ENCODE measurements at regions not wholly inside any gene's neighbourhood (a gene's known extent, or its start where the extent isn't known, plus 50 kb on each side); places are given as distances from the start of the nearest gene placed in this dataset.
"Not testable (repeated sequence)": the region's sequence is repeated elsewhere in the genome, so short reads cannot be mapped to it uniquely, and the experiment has no call there.

DNA sequence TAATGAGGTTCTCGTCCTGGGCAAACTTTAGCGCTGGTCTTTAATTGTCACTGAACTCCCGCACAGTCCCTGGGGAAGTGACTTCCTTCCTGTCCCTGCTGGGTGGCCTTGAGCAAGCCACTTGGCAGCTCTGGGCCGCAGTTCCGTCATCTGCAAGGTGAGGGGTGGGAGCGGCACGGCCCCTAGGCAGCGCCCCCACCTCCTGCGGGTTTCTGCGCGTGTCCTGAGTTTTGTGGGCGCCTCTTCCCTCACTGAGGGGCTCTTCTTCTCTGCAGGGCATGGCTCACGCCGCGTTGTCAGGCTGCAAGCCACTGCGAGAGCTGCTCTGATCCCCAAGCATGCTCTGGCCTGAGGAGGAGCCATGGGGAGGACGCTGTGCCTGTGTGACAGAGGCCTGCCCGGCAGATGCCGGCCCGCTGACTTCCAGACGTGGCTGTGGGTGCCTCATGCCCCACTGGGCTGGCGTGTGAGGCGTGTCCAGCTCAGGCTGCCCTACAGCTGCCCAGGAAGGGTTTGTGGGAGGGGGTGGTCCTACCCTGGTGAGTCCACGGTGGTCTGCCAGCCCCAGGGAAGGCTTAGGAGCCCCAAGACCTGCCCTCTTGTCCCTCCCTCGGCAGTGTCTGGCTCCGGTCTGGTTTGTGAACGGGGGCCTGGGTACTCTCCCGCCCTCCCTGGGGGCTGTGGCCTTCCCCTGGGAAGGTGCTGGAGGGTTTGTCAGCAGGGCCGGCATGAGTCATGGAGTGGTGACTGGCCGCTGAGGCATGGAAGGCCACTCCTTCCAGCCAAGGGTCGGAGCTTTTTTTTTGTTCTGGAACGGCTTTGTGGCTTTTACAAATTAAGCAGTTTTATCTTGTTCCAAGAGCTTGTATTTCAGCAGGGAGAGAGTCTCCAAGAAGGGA, 182.0 kb downstream of the SEC14L1 start:
- DNase-seq, result peak in 9 of 14 donors; percentile 22 to 85 (median 44)

DNA sequence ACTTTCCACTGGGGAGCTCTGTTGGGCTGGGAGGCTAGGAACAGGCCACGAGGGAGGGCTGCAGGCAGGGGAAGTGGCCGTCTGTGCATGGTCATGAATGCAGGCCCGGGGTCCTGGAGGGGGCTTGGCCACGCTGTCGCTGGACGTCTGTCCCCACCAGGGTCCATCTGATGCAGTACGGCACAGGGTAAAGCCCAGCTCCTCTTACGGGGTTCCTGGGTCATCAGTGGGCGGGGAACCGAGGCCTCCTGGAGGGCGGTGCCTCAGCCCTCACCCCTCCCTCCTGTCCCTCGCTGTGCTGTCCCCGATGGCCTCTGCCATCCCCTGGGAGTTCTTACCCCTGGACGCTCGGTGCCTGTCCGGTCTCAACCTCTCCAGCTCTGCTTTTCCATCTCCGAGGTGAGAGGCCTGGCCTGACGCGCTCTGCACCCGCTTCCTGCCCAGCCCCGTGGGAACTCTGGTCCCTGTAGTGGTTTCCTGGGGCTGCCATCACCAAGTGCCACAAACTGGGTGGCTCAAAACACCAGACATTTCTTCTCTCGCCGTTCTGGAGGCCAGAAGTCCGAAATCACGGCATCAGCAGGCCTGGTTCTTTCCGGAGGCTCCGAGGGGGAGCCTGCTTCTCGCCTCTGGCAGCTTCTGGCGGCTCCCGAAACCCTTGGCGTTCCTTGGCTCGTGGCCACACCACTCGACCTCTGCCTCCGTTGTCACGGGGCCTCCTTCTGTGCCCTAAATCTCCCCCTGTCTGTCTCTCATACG, 182.8 kb downstream of the SEC14L1 start:
- peak in 1 of 14 donors; percentile 43 for DNase-seq

DNA sequence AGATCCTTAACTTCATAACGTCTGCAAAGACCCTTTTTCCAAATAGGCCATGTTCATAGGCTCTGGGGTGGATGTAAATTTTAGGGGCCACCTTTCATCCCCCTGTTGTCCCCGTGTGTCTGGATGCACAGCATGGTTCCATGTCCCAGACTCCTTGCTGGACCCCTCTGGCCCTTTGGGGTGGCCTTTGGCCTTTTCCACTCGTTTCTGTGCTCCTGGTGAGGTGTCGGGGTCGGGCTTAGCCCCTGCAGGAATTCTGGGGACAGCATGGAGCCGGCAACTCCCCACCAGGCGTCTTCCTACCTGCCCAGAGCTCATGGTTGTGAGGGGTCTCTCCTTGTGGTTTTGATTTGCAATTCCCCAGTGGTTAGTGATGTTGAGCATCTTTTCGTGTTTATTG, 183.5 kb downstream of the SEC14L1 start:
- DNase-seq, result no peak

DNA sequence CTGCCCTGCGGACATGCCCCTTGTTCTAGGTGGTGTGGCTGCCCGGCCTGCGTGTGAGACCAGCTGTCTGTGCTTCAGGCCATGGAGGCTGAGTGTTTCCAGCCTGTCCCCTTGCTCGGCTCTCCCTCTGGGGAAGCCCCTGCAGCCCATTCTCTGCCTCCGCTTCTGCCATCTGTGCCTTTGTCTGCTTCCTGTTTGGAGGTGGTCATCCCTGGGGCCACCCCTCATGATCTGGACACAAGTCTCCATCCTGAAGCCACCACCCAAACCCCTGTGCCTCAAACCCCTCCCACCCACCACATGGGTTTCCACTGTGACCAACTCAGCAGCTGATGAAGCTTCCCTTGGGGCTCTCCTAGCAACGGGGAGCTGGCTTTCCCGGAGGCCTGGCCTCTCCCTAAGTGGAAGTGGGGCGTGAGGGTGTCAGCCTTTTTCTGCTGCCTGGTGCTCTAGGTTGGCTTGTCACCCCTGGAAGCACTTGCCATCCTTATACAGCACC, 184.9 kb downstream of the SEC14L1 start:
- DNase-seq, result peak in 1 of 14 donors; percentile 50

DNA sequence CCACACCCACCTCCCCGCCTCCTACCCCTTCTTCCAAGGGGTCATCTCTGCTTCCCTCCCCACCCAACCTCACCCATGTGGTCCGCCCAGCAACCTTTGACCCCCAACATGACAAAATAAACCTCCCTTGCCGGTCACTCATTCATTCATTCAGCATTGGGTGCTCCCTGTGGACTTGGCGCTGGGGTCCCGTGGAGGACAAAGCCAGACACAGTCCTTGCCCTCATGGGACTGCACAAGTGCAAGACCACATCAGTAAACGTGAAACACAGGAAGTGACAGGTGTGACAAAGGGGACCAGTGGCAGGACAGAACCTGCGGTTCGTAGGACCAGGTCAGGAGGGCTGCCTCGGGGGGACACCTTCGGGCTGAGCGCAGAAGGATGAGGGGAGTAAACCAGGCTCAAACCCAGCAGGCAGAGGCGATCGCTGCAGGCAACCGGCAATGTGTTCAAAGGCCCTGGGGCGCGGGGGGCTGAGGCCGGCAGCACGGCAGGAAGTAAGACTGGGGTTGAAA, 185.4 kb downstream of the SEC14L1 start:
- DNase-seq, result no peak

DNA sequence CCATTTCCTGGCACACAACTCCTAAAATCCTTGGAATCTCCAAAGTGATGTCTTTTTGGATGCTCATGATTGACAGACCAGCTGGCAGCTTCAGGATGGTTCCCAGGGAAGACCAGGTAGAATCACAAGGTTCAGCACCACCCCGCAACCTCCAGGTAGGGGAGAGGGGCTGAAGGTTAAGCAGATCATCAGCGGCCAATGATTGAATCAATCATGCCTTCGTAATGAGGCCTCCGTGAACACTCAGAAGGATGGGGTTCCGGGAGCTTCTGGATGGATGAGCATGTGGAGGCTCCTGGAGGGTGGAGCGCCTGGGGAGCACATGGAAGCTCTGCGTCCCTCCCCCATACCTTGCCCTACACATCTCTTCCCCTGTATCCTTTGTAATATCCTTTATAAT, 185.9 kb downstream of the SEC14L1 start:
- DNase-seq, result no peak

DNA sequence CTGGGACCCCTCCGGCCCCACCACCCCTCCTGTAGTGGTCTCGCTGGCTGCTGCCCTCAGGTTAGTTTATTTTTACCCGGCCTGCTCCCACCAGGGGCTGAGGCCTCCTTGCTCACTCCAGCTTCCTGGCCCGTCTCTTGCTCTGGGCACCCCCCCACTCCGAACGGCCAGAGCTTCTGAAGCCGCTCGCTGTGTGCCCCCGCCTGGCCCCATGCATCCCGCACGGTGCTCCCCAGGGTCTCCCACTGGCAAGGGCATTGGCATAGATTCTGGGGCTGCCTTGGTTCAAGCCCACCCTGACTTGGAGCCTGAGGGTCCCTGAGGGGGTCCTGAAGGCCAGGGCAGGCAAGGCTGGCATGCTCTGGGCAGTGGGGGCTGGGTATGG, 186.4 kb downstream of the SEC14L1 start:
- DNase-seq, result no peak

DNA sequence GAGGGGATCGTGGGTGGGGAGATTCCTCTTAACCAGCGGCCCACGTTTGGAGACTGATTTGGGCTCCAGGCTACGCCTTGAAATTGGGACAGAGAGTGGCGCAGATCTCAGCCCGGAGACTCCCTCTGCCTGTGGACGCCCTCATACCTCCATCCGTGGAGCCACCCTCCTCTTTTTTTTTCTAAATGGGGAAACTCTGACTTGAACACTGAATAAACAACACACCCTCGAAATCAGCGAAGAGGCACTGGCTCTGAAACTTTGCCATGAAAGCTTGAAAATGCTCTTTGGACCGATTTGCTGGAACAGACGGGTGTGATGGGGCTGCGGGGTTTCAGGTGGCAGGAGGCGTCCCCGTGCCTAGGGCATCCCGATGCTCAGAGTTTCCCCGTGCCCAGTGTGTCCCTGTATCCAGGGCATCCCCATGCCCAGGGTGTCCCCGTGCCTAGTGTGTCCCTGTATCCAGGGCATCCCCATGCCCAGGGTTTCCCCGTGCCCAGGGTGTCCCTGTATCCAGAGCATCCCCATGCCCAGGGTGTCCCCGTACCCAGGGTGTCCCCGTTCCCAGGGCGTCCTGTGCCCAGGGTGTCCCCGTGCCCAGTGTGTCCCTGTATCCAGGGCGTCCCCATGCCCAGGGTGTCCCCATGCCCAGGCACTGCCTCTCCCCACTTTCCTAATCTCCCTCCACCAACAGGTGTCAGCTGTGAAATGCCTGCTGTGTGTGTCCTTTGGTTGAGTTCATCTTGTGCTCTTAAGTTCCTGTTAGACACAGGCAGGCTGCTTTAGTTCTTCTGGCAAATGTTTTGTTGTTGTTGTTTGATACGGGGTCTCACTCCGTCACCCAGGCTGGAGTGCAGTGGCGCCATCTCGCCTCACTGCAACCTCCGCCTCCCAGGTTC, 187.0 kb downstream of the SEC14L1 start:
- no peak for DNase-seq

DNA sequence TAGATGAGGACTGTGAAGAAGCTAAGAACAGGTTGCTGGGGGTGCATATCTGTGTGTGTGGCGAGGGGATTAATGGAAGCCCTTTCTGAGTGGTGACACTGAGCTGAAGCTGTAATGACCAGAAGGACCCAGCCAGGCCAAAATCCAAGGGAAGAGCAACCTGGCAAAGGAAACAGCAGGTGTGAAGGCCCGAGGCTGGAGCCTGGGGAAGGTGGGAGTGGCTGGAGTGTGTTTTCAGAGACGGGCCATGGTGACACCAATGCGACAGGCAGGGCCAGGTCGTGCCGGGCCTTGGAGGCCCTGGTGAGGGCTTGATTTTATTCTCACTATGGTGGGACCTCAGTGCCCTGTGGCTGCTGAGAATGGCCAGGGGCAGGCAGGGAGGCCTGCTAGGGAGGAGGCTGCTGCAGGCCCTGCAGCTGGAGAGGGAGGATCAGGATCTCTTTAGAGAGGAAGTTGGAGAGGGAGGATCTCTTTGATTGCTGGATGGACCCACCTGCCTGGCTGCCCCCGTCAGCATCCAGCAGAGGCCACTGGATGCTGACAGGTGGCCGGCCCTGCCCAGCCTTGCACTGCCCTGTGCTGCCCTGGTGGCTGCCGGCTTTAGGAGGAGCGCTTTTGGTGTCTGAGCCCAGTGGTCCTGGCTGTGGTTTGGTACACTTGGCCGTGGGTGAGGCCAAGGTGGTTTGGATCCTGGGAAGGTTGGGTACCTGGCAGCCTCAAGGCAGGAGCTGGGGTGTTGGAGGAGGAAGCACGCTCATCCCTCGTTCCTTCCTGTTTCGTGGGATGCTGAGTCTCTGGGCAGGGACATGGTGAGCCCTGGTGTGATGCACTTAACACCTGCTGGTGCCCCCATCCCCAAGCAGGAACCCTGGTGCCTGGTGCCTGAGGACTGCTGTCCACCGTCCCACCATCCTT, 188.3 kb downstream of the SEC14L1 start:
- no peak for DNase-seq

DNA sequence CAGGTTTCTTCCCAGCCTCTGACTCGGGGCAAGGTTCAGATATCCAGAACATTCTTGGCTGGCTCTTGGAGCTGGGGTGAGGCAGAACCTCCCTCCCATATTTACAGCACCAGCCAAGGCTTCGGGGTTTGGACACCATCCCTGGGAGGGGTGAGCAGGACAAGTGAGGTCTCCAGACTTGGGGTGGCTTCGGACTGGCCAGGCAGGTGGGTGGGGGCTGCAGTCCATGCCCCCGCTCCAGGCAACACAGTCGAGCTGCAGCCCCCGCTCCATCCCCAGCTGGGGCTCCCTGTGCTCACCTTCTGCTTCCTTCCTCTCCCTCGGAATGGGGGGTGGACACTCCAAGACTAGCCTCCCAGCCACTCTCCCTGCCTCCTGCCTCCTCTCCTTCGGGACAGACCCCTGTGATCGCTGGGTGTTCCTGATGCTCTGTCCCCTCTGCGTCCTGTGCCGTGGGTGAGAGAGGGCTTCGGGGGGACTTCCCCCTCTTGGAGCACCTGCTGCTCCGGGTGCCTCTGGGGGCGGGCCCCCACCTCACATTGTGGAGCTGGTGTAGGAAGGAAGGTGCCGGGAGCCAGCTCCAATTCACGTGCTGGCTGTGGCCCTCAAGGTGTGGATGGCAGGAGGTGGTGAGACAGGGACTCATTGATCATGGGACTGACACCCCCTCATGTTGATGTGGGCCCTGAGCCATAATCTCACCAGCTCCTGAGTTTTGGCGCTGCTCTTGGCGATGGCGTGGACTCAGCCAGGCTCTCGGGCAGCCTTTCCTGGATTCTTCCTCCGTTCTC, 189.2 kb downstream of the SEC14L1 start:
- no peak for DNase-seq

DNA sequence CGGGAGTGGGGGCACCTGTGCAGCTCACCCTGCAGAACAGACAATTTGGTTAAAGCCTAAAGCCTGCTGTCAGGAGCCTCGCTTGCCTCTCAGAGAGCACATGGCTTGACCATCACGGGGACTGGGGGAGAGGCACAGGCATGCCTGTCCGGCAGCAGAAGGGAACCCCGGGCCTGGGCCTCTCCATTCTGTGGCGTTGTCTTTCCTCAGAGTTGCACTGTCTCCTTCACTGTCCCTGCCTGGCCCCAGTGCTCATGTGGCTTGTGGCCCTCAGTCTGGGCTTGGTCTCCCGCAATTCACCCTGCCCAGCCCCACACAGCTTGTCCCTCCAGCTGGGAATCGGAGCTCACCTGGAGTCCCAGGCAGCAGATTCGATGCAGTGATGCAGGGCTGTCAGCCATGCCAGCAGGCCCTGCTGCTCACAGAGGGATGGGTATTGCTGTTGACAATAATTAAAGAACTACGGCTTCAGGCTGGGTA, 189.9 kb downstream of the SEC14L1 start:
- DNase-seq, result no peak

DNA sequence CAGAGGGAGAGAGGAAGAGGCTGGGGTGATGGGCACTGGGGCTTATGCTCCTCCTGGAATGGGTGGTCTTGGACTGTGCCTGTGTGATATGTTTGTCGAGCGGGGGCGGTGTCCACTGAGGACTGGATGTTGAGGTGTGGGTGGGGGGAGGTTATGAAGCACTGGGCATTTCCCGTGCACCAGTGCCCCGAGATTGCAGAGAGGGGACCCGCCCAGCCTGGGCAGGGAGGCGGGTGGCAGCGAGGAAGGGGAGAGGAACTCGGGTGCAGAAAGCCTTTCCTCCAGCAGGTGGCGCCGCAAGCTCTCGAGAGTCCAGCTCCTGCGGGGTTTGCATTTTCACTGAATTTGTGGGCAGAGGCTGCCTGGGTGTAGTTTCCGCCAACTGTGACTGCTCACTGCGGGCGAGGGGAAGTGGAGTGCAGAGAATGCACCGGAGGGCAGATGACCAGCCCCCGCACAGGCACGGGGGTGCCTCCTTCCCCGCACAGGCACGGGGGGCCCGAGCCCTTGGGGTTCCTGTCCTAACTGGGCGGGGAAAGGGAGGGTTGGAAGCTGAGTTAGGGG, 190.6 kb downstream of the SEC14L1 start:
- peak; percentile 46 to 85 (median 76) for DNase-seq

DNA sequence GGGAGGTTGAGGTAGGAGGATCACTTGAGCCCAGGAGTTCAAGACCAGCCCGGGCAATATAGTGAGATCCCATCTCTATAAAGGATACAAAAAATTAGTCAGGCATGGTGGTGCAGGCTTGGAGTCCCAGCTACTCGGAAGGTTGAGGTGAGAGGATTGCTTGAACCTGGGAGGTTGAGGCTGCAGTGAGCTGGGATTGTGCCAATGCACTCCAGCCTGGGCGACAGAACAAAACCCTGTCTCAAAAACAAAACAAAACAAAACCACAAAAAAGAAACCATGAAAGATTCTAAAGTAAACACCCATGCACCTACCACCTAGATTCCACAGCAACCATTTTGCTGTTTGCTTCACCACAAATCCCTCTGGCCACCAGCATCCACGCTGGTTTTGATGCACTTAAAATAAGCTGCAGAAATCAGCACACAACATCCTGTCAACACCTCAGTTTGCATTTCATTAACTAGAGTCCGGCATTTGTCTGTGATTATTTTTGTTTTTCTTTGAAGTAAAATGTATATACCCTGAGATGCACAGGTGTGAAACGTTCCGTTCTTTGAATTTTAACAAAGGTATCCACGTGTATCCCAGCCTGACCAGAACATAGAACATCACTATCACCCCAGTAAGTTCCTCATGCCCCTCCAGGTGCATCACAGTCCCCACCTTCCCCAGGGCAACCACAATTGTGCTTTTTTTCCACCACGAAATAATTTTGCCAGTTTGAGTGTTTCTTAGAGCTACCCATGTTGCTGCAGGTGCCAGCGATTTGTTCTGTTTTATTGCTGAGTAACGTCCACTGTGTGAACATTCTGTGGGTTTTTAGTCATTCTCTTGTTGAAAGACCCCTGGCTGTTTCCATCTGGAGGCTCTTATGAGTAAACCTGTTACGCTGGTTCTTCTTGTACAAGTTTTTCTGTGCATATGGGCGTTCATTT, 191.5 kb downstream of the SEC14L1 start:
- no peak for DNase-seq

DNA sequence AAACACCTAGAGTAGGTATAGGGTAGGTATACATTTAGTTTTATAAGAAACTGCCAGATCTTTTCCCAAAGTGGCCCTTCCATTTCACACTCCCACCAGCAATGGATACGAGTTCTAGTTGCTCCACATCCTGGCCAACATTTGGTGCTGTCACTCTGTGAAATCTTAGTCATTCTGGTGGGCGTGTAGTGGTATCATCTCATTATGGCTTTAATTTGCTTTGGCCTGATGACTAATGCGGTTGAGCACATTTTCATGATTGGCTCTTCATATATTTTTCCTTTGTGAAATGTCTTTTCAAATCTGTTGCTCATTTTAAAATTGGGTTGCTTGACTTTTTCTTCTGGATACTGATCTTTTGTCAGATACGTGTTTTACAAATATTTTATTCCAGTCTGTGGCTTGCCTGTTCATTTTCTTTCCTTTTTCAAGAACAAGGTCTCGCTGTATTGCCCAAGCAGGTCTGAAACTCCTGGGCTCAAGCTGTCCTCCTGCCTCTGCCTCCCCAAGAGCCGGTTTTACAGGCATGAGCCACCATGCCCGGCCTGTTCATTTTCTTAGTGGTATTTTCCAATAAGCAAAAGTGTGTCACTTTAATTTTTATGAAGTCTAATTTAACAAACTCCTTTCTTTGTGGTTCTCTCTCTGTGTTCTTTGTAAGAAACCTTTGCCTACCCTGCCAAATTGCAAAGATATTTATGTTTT, 192.4 kb downstream of the SEC14L1 start:
- DNase-seq, result no peak

DNA sequence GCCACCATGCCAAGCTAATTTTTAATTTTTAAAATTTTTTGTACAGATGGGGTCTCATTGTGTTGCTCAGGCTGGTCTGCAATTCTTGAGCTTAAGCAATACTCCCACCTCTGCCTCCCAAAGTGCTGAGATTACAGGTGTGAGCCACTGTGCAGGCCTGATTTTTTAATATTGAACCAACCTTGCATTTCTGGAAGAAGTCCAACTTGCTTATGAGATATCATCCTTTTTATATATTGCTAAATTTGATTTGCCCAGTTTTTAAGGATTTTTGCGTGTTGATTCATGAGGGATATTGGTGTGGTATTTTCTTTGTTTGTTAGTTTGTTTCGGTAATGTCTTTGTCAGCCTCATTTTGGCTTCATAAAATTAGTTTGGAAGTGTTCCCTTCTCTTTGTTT, 196.4 kb downstream of the SEC14L1 start:
- DNase-seq, result no peak

DNA sequence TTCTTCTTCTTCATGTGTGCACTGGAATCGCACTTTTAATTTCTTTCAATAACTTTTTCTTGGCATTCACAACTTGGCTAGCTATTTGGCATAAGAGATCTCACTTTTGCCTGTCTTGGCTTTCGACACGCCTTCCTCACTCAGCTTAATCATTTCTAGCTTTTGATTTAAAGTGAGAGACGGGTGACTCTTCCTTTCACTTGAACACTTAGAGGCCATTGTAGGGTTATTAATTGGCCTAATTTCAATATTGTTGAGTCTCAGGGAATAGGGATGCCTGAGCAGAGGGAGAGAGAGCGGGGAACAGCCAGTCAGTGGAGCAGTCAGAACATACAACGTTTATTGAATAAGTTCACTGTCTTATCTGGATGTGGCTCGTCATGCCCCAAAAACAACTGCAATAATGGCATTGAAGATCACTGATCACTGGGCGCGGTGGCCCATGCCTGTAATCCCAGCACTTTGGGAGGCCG, 200.3 kb downstream of the SEC14L1 start:
- DNase-seq, result no peak

DNA sequence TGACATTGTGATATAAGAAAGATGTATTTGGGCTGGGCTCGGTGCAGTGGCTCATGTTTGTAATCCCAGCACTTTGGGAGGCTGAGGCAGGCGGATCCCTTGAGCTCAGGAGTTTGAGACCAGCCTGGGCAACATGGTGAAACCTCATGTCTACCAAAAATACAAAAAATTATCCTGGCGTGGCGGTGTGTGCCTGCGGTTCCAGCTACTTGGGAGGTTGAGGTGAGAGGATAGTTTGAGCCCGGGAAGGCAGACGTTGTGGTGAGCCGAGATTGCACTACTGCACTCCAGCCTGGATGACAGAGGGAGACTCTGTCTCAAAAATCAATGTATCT, 201.9 kb downstream of the SEC14L1 start:
- not testable (repeated sequence) for DNase-seq

Data from C1 segment of cervical spinal cord (tissue), 14 donors.